HEK293 (cell line): ENCODE measurements at regions not wholly inside any gene's neighbourhood (a gene's known extent, or its start where the extent isn't known, plus 50 kb on each side); places are given as distances from the start of the nearest gene placed in this dataset.

Source experiments
- KLF16 ChIP-seq: fragments of 450-650 bp; formaldehyde crosslinking; IDR thresholded peaks from 2 replicates; pipeline ENCODE4 v1.5.1; 2017; ENCODE audit warnings: missing biosample characterization, missing genetic modification characterization
- ZBTB21 ChIP-seq: fragments of 450-650 bp; formaldehyde crosslinking; IDR thresholded peaks from 2 replicates; pipeline ENCODE4 v1.5.1; 2017; ENCODE audit warnings: missing biosample characterization, missing genetic modification characterization
- ZBTB48 ChIP-seq: fragments of 450-650 bp; formaldehyde crosslinking; IDR thresholded peaks from 2 replicates; pipeline ENCODE4 v1.5.1; 2016; ENCODE audit warnings: missing biosample characterization, missing genetic modification characterization
- ZBTB8A ChIP-seq: fragments of 450-650 bp; formaldehyde crosslinking; IDR thresholded peaks from 2 replicates; pipeline ENCODE4 v1.5.1; 2016; ENCODE audit warnings: missing biosample characterization, missing genetic modification characterization
- ZEB2 ChIP-seq: fragments of 450-650 bp; formaldehyde crosslinking; IDR thresholded peaks from 2 replicates; pipeline ENCODE4 v1.5.1; 2016; ENCODE audit warnings: missing biosample characterization, missing genetic modification characterization
- ZFP41 ChIP-seq: fragments of 450-650 bp; formaldehyde crosslinking; IDR thresholded peaks from 2 replicates; pipeline ENCODE4 v1.5.1; 2016; ENCODE audit warnings: missing biosample characterization, missing genetic modification characterization, borderline replicate concordance
- ZNF248 ChIP-seq: fragments of 450-650 bp; formaldehyde crosslinking; IDR thresholded peaks from 2 replicates; pipeline ENCODE4 v1.5.1; 2017; ENCODE audit warnings: missing biosample characterization, missing genetic modification characterization
- ZNF426 ChIP-seq: fragments of 450-650 bp; formaldehyde crosslinking; IDR thresholded peaks from 2 replicates; pipeline ENCODE4 v1.5.1; 2017; ENCODE audit warnings: missing biosample characterization, missing genetic modification characterization, mild to moderate bottlenecking, inconsistent platforms, moderate library complexity
- ZNF792 ChIP-seq: fragments of 450-650 bp; formaldehyde crosslinking; IDR thresholded peaks from 2 replicates; pipeline ENCODE4 v1.5.1; 2016; ENCODE audit warnings: missing biosample characterization, missing genetic modification characterization
- ZSCAN30 ChIP-seq: fragments of 450-650 bp; IDR thresholded peaks from 2 replicates; pipeline ENCODE4 v1.5.1; 2018; ENCODE audit warnings: missing biosample characterization, mild to moderate bottlenecking, missing genetic modification characterization, moderate library complexity
- TF ChIP-seq, protein P1 (sequence below): fragments of 450-650 bp; formaldehyde crosslinking; IDR thresholded peaks from 2 replicates; pipeline ENCODE4 v1.5.1; 2016; ENCODE audit warnings: missing biosample characterization, missing genetic modification characterization
- TF ChIP-seq, protein P2 (sequence below): fragments of 450-650 bp; formaldehyde crosslinking; IDR thresholded peaks from 2 replicates; pipeline ENCODE4 v1.5.1; 2016; ENCODE audit warnings: missing biosample characterization, missing genetic modification characterization

DNA sequence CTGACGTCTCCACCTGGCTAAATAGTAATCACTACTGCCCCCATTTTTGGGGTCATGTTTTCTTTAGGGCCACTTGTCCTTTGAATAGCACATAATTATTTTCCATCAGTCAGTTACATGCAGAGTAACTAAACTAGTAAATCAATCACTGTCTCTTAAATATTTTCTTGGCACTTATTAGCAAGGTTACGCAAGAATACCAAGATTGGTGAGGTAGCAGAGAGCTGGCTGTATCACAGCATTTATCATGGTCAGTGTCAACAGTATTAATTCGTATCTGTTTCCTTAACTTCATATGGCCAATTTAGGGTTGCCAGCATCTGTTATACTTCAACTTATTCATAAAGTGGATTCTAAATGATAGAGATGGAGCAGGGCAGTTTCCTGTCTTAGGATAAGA is 346.8 kb upstream of the FAM174A start:
- TF ChIP-seq, protein P1, sequence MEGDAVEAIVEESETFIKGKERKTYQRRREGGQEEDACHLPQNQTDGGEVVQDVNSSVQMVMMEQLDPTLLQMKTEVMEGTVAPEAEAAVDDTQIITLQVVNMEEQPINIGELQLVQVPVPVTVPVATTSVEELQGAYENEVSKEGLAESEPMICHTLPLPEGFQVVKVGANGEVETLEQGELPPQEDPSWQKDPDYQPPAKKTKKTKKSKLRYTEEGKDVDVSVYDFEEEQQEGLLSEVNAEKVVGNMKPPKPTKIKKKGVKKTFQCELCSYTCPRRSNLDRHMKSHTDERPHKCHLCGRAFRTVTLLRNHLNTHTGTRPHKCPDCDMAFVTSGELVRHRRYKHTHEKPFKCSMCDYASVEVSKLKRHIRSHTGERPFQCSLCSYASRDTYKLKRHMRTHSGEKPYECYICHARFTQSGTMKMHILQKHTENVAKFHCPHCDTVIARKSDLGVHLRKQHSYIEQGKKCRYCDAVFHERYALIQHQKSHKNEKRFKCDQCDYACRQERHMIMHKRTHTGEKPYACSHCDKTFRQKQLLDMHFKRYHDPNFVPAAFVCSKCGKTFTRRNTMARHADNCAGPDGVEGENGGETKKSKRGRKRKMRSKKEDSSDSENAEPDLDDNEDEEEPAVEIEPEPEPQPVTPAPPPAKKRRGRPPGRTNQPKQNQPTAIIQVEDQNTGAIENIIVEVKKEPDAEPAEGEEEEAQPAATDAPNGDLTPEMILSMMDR (tag by site-specific recombination), result no peak
- TF ChIP-seq ZFP41 (tag by site-specific recombination) (no peak), ZBTB48 (tag by site-specific recombination) (no peak), ZNF248 (tag by site-specific recombination) (no peak), ZBTB21 (no peak), ZNF792 (tag by site-specific recombination) (no peak), ZEB2 (no peak), ZSCAN30 (tag by site-specific recombination) (no peak), ZNF426 (tag by site-specific recombination) (no peak), KLF16 (tag by site-specific recombination) (no peak), ZBTB8A (tag by site-specific recombination) (no peak)
- TF ChIP-seq, protein P2, sequence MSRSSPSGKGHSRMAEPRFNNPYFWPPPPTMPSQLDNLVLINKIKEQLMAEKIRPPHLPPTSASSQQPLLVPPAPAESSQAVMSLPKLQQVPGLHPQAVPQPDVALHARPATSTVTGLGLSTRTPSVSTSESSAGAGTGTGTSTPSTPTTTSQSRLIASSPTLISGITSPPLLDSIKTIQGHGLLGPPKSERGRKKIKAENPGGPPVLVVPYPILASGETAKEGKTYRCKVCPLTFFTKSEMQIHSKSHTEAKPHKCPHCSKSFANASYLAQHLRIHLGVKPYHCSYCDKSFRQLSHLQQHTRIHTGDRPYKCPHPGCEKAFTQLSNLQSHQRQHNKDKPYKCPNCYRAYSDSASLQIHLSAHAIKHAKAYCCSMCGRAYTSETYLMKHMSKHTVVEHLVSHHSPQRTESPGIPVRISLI (tag by site-specific recombination), result no peak
